HepG2 (cell line): ENCODE measurements at regions not wholly inside any gene's neighbourhood (a gene's known extent, or its start where the extent isn't known, plus 50 kb on each side); places are given as distances from the start of the nearest gene placed in this dataset.
"Not testable (repeated sequence)": the region's sequence is repeated elsewhere in the genome, so short reads cannot be mapped to it uniquely, and the experiment has no call there.

ENCODE experiments used
- ATAC-seq: fragments of 200-7000 bp; cut with Tn5 transposase; 3 replicates; pipeline ENCODE4 v1.9.1; 2020; ENCODE audit warnings: mild to moderate bottlenecking, moderate library complexity
- BruUV-seq: library from RNA; stranded (reverse); fragments of 400-500 nt; replicated peaks from 2 replicates; lab custom pipeline; 2021; lab: Mats Ljungman, UMichigan
- CTCF ChIA-PET: fragments of 300-600 bp; formaldehyde crosslinking; extraction: SDS; loops from one replicate; lab custom pipeline; 2021; ENCODE audit warnings: low total read pairs, inconsistent platforms, low intra/inter-chr PET ratio; lab: Yijun Ruan, JAX
- POLR2A ChIA-PET: fragments of 350-600 bp; sonication (Branson Sonifier 250); formaldehyde crosslinking; loops from one replicate; lab custom pipeline; 2020; ENCODE audit warnings: antibody characterized with exemption, inconsistent platforms; lab: Yijun Ruan, JAX
- DNase-seq: peaks from one replicate; pipeline ENCODE4 v3.0.0-alpha.2; 2015; ENCODE audit warnings: low spot score
- FAIRE-seq: peaks from 3 replicates; lab custom pipeline; 2011; peaks lifted over from hg19 to GRCh38; lab: Jason Lieb, UNC
- H2AFZ ChIP-seq: one replicate; pipeline ENCODE4 v1.6.1; 2011; ENCODE audit warnings: low read length, inconsistent platforms
- H3K27ac ChIP-seq: fragments of 300-600 bp; 3 replicates; pipeline ENCODE4 v1.8.0; 2011; ENCODE audit warnings: mixed run types, mild to moderate bottlenecking, mixed read lengths, low read length, inconsistent platforms; ENCODE audit not compliant: insufficient read depth; ENCODE audit errors: extremely low read length
- H3K27me3 ChIP-seq, 2 experiments: fragments of 200-600 bp in 1 of 2; 2 replicates in 1 of 2; 3 replicates in 1 of 2; pipeline versions ENCODE4 v1.6.0 to v1.8.0; 2011; ENCODE audit warnings: low read length in 2 of 2, mild to moderate bottlenecking in 2 of 2, moderate library complexity in 2 of 2, inconsistent platforms in 1 of 2; ENCODE audit not compliant: insufficient read depth in 2 of 2, control insufficient read depth in 1 of 2
- H3K36me3 ChIP-seq, 2 experiments: fragments of 200-600 bp in 1 of 2; replicated peaks in 1 of 2; 2 replicates in 1 of 2; 3 replicates in 1 of 2; pipeline versions ENCODE4 v1.5.1 to v1.8.0; 2011; ENCODE audit warnings: low read length in 2 of 2, inconsistent platforms in 1 of 2; ENCODE audit not compliant: insufficient read depth in 2 of 2, control insufficient read depth in 1 of 2
- H3K4me1 ChIP-seq: 2 replicates; pipeline ENCODE4 v1.5.1; 2012; ENCODE audit warnings: low read length, inconsistent platforms; ENCODE audit not compliant: insufficient read depth
- H3K4me2 ChIP-seq: 2 replicates; pipeline ENCODE4 v1.6.0; 2011; ENCODE audit warnings: low read depth, low read length, inconsistent platforms
- H3K4me3 ChIP-seq, 3 experiments: fragments of 200-600 bp in 1 of 3; sonication (generic), shearing (Covaris generic) in 1 of 3; replicated peaks in 1 of 3; 2 replicates each; pipeline ENCODE4 v1.5.1; 2011 to 2016; ENCODE audit warnings: low read length in 3 of 3, inconsistent platforms in 2 of 3, low read depth in 2 of 3, mild to moderate bottlenecking in 2 of 3, control low read depth in 1 of 3, mixed read lengths in 1 of 3; ENCODE audit not compliant: insufficient read depth in 1 of 3
- H3K79me2 ChIP-seq: one replicate; pipeline ENCODE4 v1.6.1; 2011; ENCODE audit warnings: low read length, inconsistent platforms; ENCODE audit not compliant: insufficient read depth
- H3K9ac ChIP-seq: 2 replicates; pipeline ENCODE4 v1.6.0; 2011; ENCODE audit warnings: mild to moderate bottlenecking, low read depth, low read length, inconsistent platforms; ENCODE audit not compliant: insufficient read depth
- H3K9me3 ChIP-seq: 2 replicates; pipeline ENCODE4 v1.5.1; 2012; ENCODE audit warnings: mild to moderate bottlenecking, low read length
- H4K20me1 ChIP-seq: 2 replicates; pipeline ENCODE4 v1.6.0; 2011; ENCODE audit warnings: inconsistent platforms, mild to moderate bottlenecking, low read length, moderate library complexity; ENCODE audit not compliant: insufficient read depth
- WGBS: methylation state at CpG from one replicate; pipeline ENCODE4 v1.1.6; 2017; ENCODE audit warnings: low lambda C conversion rate; 5-methylcytosine and 5-hydroxymethylcytosine counted together
- in situ Hi-C: cut with HindIII; loops from 2 replicates; pipeline ENCODE4 v1.10.0; 2017; ENCODE audit warnings: low pct_unique_long_range_greater_than_20kb; ENCODE audit not compliant: extremely low pct_ligation_motif_present
- intact Hi-C: fragments of 100-400 bp; cut with micrococcal nuclease; formaldehyde crosslinking; loops from one replicate; pipeline ENCODE4 v1.10.0; 2022; ENCODE audit not compliant: unreplicated experiment

DNA sequence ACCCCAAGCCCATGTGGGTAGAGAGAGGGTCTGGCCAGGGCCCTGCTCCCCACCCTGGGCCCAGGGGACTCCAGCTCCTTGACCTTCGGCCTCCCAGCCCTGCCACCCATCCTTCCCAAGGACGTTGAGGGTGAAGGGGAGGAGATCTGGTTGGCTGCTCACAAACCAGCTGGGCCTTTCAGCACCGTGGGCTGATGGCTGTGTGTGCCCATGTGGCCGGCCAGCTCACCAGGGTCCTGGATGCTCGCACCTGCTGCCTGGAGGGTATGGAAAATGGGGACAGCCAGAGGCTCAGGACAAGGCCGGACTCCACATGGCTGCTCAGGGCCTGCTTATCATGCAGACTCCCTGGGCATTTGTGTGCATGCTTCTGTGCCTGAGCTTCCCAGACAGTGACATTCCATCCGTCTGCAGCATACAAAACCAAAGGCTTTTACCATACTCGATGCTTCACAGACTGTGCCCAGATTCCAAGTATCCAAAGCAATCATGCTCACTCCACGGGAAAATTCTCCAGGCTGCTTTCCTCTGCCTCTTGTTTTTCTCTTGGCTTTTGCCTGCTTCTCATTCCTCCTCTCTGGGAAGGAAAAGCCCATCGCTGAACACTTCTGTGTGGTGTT lies 112.5 kb upstream of the ZNF469 start:
- CTCF ChIA-PET, H3K4me3 ChIP-seq, H3K79me2 ChIP-seq, intact Hi-C loops, H2AFZ ChIP-seq, H4K20me1 ChIP-seq, POLR2A ChIA-PET, in situ Hi-C loops, H3K9ac ChIP-seq, H3K9me3 ChIP-seq, ATAC-seq, H3K4me1 ChIP-seq, H3K36me3 ChIP-seq, H3K27ac ChIP-seq, BruUV-seq, H3K4me2 ChIP-seq, DNase-seq, FAIRE-seq: not testable (repeated sequence)
- peaks cover 6 to 28% of the 10 kb centered on the region in 2 experiments; a peak in 4 of 5 replicates for H3K27me3 ChIP-seq
- 40% methylated on average over 7 of the region's 10 CpGs for WGBS

DNA sequence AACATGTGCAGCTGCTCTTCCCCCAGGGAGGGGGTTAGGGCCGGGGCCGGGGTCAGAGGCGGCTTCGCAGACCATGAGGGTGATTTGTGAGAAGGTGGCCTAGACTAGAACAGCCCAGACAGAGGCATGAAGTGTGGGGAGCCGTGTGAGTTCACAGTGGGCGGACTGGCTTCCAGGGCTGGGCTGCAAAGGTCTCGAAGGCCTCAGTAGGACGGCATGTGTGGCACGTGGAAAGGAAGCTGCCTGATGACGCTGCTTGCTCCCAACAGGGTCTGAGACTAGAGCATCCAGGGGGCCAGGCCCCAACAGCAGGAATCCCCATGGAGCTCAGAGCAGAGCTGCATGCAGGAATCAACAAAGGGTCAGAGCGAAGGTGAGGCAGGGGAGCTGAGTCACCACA lies 111.5 kb upstream of the ZNF469 start:
- CTCF ChIA-PET, H3K9ac ChIP-seq, ATAC-seq, intact Hi-C loops, H3K9me3 ChIP-seq, BruUV-seq, H3K4me2 ChIP-seq, H3K36me3 ChIP-seq, in situ Hi-C loops, POLR2A ChIA-PET, H3K27ac ChIP-seq, H3K4me3 ChIP-seq, FAIRE-seq, H3K4me1 ChIP-seq, DNase-seq, H4K20me1 ChIP-seq, H3K79me2 ChIP-seq, H2AFZ ChIP-seq: not testable (repeated sequence)
- H3K27me3 ChIP-seq = peaks cover 6 to 28% of the 10 kb centered on the region in 2 experiments; a peak in 4 of 5 replicates
- WGBS = 43% methylated on average over 5 of the region's 11 CpGs

GRCh38 chr16:88271776-88272175 lies 111.0 kb upstream of the ZNF469 start:
- H3K27me3 ChIP-seq = peaks cover 6 to 27% of the 10 kb centered on the region in 2 experiments; a peak in 4 of 5 replicates
- H3K4me2 ChIP-seq, in situ Hi-C loops, H3K9me3 ChIP-seq, H3K79me2 ChIP-seq, DNase-seq, FAIRE-seq, H4K20me1 ChIP-seq, H3K36me3 ChIP-seq, BruUV-seq, H3K27ac ChIP-seq, CTCF ChIA-PET, H2AFZ ChIP-seq, ATAC-seq, H3K9ac ChIP-seq, H3K4me1 ChIP-seq, H3K4me3 ChIP-seq, POLR2A ChIA-PET, intact Hi-C loops: not testable (repeated sequence)
- WGBS = 10% methylated on average over 3 of the region's 3 CpGs

DNA sequence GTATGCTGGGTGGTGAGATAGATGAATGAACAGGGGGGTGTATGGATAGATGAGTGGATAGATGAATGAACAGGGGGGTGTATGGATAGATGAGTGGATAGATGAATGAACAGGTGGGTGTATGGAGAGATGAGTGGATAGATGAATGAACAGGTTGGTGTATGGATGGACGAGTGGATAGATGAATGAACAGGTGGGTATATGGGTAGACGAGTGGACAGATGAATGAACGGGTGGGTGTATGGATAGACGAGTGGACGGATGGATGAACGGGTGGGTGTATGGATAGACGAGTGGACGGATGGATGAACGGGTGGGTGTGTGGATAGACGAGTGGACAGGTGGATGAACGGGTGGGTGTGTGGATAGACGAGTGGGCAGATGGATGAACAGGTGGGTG lies 110.3 kb upstream of the ZNF469 start:
- in situ Hi-C loops, H2AFZ ChIP-seq, intact Hi-C loops, H3K9me3 ChIP-seq, H3K4me3 ChIP-seq, H3K4me2 ChIP-seq, H4K20me1 ChIP-seq, H3K9ac ChIP-seq, DNase-seq, H3K27ac ChIP-seq, H3K79me2 ChIP-seq, H3K36me3 ChIP-seq, POLR2A ChIA-PET, ATAC-seq, BruUV-seq, CTCF ChIA-PET, H3K4me1 ChIP-seq, FAIRE-seq: not testable (repeated sequence)
- H3K27me3 ChIP-seq = peaks cover 0 to 20% of the 10 kb centered on the region in 2 experiments; a peak in 3 of 5 replicates
- 14% methylated on average over 12 of the region's 12 CpGs for WGBS
